HEK293 (cell line): ENCODE measurements at regions not wholly inside any gene's neighbourhood (a gene's known extent, or its start where the extent isn't known, plus 50 kb on each side); places are given as distances from the start of the nearest gene placed in this dataset.

Source experiments
- CTCF ChIA-PET: fragments of 350-600 bp; formaldehyde crosslinking; extraction: SDS; loops from one replicate; lab custom pipeline; 2021; ENCODE audit warnings: antibody characterized with exemption; lab: Yijun Ruan, JAX
- POLR2A ChIA-PET: fragments of 300-600 bp; formaldehyde crosslinking; extraction: SDS; loops from one replicate; lab custom pipeline; 2020; ENCODE audit warnings: antibody characterized with exemption, inconsistent platforms; lab: Yijun Ruan, JAX
- H3K27ac ChIP-seq: fragments of 200-500 bp; sonication (Bioruptor generic); 2 replicates; pipeline ENCODE4 v1.5.1; 2014; ENCODE audit warnings: low read depth, low read length, control low read depth, inconsistent platforms; ENCODE audit errors: extremely low read depth
- H3K36me3 ChIP-seq, 2 experiments: fragments of 200-500 bp in 1 of 2; sonication (Bioruptor generic) in 1 of 2; 1 replicate in 1 of 2; 2 replicates in 1 of 2; pipeline ENCODE4 v1.5.1; 2014 to 2017; ENCODE audit warnings: inconsistent platforms in 2 of 2, low read length in 2 of 2; ENCODE audit not compliant: control insufficient read depth in 2 of 2, insufficient read depth in 1 of 2
- H3K4me1 ChIP-seq: fragments of 200-500 bp; sonication (Bioruptor generic); 2 replicates; pipeline ENCODE4 v1.5.1; 2014; ENCODE audit warnings: mild to moderate bottlenecking, low read length, inconsistent platforms; ENCODE audit not compliant: control insufficient read depth, insufficient read depth
- H3K4me3 ChIP-seq: 2 replicates; pipeline ENCODE4 v1.5.1; 2011; ENCODE audit warnings: low read depth, mild to moderate bottlenecking, control low read depth, low read length, moderate library complexity
- H3K9me3 ChIP-seq: fragments of 200-500 bp; sonication (Bioruptor generic); 2 replicates; pipeline ENCODE4 v1.5.1; 2014; ENCODE audit warnings: low read depth, low read length, inconsistent platforms; ENCODE audit not compliant: control insufficient read depth, insufficient read depth
- BCL11B ChIP-seq: fragments of 450-650 bp; formaldehyde crosslinking; IDR thresholded peaks from 2 replicates; pipeline ENCODE4 v1.5.1; 2016; ENCODE audit warnings: low read depth, missing biosample characterization, missing genetic modification characterization
- IKZF3 ChIP-seq: fragments of 450-650 bp; IDR thresholded peaks from 2 replicates; pipeline ENCODE4 v1.5.0; 2018; ENCODE audit warnings: missing biosample characterization, mild to moderate bottlenecking, missing genetic modification characterization, moderate library complexity
- MZF1 ChIP-seq: fragments of 450-650 bp; formaldehyde crosslinking; IDR thresholded peaks from 2 replicates; pipeline ENCODE4 v1.5.1; 2017; ENCODE audit warnings: missing biosample characterization, missing genetic modification characterization, borderline replicate concordance
- SP2 ChIP-seq: fragments of 450-650 bp; formaldehyde crosslinking; IDR thresholded peaks from 2 replicates; pipeline ENCODE4 v1.5.1; 2016; ENCODE audit warnings: missing biosample characterization, missing genetic modification characterization
- SP7 ChIP-seq: fragments of 450-650 bp; formaldehyde crosslinking; IDR thresholded peaks from 2 replicates; pipeline ENCODE4 v1.5.1; 2016; ENCODE audit warnings: missing biosample characterization, missing genetic modification characterization
- WT1 ChIP-seq: fragments of 450-650 bp; formaldehyde crosslinking; IDR thresholded peaks from 2 replicates; pipeline ENCODE4 v1.5.1; 2016; ENCODE audit warnings: missing biosample characterization, missing genetic modification characterization
- ZBTB7A ChIP-seq: fragments of 450-650 bp; formaldehyde crosslinking; IDR thresholded peaks from 2 replicates; pipeline ENCODE4 v1.5.1; 2016; ENCODE audit warnings: low read depth, missing biosample characterization, missing genetic modification characterization
- ZBTB8A ChIP-seq: fragments of 450-650 bp; formaldehyde crosslinking; IDR thresholded peaks from 2 replicates; pipeline ENCODE4 v1.5.1; 2016; ENCODE audit warnings: missing biosample characterization, missing genetic modification characterization
- ZEB2 ChIP-seq: fragments of 450-650 bp; formaldehyde crosslinking; IDR thresholded peaks from 2 replicates; pipeline ENCODE4 v1.5.1; 2016; ENCODE audit warnings: missing biosample characterization, missing genetic modification characterization
- ZFP37 ChIP-seq: fragments of 450-650 bp; formaldehyde crosslinking; IDR thresholded peaks from 2 replicates; pipeline ENCODE4 v1.5.1; 2016; ENCODE audit warnings: missing biosample characterization, missing genetic modification characterization
- ZNF121 ChIP-seq: fragments of 450-650 bp; formaldehyde crosslinking; IDR thresholded peaks from 2 replicates; pipeline ENCODE4 v1.5.1; 2016; ENCODE audit warnings: missing biosample characterization, missing genetic modification characterization
- ZNF132 ChIP-seq: fragments of 450-650 bp; formaldehyde crosslinking; IDR thresholded peaks from 2 replicates; pipeline ENCODE4 v1.5.1; 2017; ENCODE audit warnings: missing biosample characterization, missing genetic modification characterization, borderline replicate concordance
- ZNF140 ChIP-seq: fragments of 450-650 bp; formaldehyde crosslinking; IDR thresholded peaks from 2 replicates; pipeline ENCODE4 v1.5.1; 2016; ENCODE audit warnings: missing biosample characterization, missing genetic modification characterization
- ZNF157 ChIP-seq: fragments of 450-650 bp; formaldehyde crosslinking; IDR thresholded peaks from 2 replicates; pipeline ENCODE4 v1.5.1; 2016; ENCODE audit warnings: missing biosample characterization, missing genetic modification characterization
- ZNF174 ChIP-seq: fragments of 450-650 bp; formaldehyde crosslinking; IDR thresholded peaks from 2 replicates; pipeline ENCODE4 v1.5.0; 2017; ENCODE audit warnings: missing biosample characterization, mild to moderate bottlenecking, missing genetic modification characterization
- ZNF211 ChIP-seq: fragments of 450-650 bp; formaldehyde crosslinking; IDR thresholded peaks from 2 replicates; pipeline ENCODE4 v1.5.1; 2016; ENCODE audit warnings: low read depth, missing biosample characterization, missing genetic modification characterization
- ZNF266 ChIP-seq: fragments of 450-650 bp; formaldehyde crosslinking; IDR thresholded peaks from 2 replicates; pipeline ENCODE4 v1.5.1; 2016; ENCODE audit warnings: missing biosample characterization, missing genetic modification characterization, low read depth
- ZNF311 ChIP-seq: fragments of 450-650 bp; formaldehyde crosslinking; IDR thresholded peaks from 2 replicates; pipeline ENCODE4 v1.5.1; 2017; ENCODE audit warnings: missing biosample characterization, missing genetic modification characterization, borderline replicate concordance
- ZNF335 ChIP-seq: fragments of 450-650 bp; formaldehyde crosslinking; conservative IDR thresholded peaks from 2 replicates; pipeline ENCODE4 v1.5.1; 2016; ENCODE audit warnings: missing biosample characterization, missing genetic modification characterization
- ZNF37A ChIP-seq: fragments of 450-650 bp; IDR thresholded peaks from 2 replicates; pipeline ENCODE4 v1.5.1; 2018; ENCODE audit warnings: missing biosample characterization, missing genetic modification characterization
- ZNF391 ChIP-seq: fragments of 450-650 bp; formaldehyde crosslinking; IDR thresholded peaks from 2 replicates; pipeline ENCODE4 v1.5.1; 2016; ENCODE audit warnings: low read depth, missing biosample characterization, missing genetic modification characterization, borderline replicate concordance
- ZNF518A ChIP-seq: fragments of 450-650 bp; formaldehyde crosslinking; conservative IDR thresholded peaks from 2 replicates; pipeline ENCODE4 v1.5.1; 2016; ENCODE audit warnings: low read depth, missing biosample characterization, missing genetic modification characterization
- ZNF596 ChIP-seq: fragments of 450-650 bp; IDR thresholded peaks from 2 replicates; pipeline ENCODE4 v1.5.0; 2018; ENCODE audit warnings: missing biosample characterization, mild to moderate bottlenecking, missing genetic modification characterization, moderate library complexity
- ZNF626 ChIP-seq: fragments of 450-650 bp; sonication (Bioruptor Pico); formaldehyde crosslinking; IDR thresholded peaks from 2 replicates; pipeline ENCODE4 v1.5.1; 2018; ENCODE audit warnings: missing biosample characterization, missing genetic modification characterization, inconsistent platforms
- ZNF639 ChIP-seq: fragments of 450-650 bp; formaldehyde crosslinking; IDR thresholded peaks from 2 replicates; pipeline ENCODE4 v1.5.1; 2016; ENCODE audit warnings: missing biosample characterization, missing genetic modification characterization
- ZNF645 ChIP-seq: fragments of 450-650 bp; formaldehyde crosslinking; IDR thresholded peaks from 2 replicates; pipeline ENCODE4; 2016; ENCODE audit warnings: missing biosample characterization, missing genetic modification characterization
- ZNF654 ChIP-seq: fragments of 450-650 bp; formaldehyde crosslinking; IDR thresholded peaks from 2 replicates; pipeline ENCODE4 v1.5.1; 2016; ENCODE audit warnings: low read depth, missing biosample characterization, missing genetic modification characterization
- ZNF660 ChIP-seq: fragments of 450-650 bp; IDR thresholded peaks from 2 replicates; pipeline ENCODE4 v1.5.1; 2018; ENCODE audit warnings: missing biosample characterization, mild to moderate bottlenecking, missing genetic modification characterization
- ZNF707 ChIP-seq: fragments of 450-650 bp; formaldehyde crosslinking; IDR thresholded peaks from 2 replicates; pipeline ENCODE4 v1.5.1; 2016; ENCODE audit warnings: missing biosample characterization, missing genetic modification characterization
- ZNF837 ChIP-seq: fragments of 450-650 bp; formaldehyde crosslinking; IDR thresholded peaks from 2 replicates; pipeline ENCODE4 v1.5.1; 2016; ENCODE audit warnings: missing biosample characterization, missing genetic modification characterization

GRCh38 chr4:171390626-171391025, 422.6 kb upstream of the GALNTL6 start:
- Histone ChIP-seq H3K27ac (no peak overlapping the region), H3K4me3 (no peak overlapping the region), H3K36me3 (no peaks in the 10 kb centered on the region), H3K9me3 (no peaks in the 10 kb centered on the region), H3K4me1 (no peaks in the 10 kb centered on the region)
- TF ChIP-seq ZNF596 (tag by site-specific recombination): no peak
- TF ChIP-seq BCL11B (tag by site-specific recombination): no peak
- TF ChIP-seq SP7 (tag by site-specific recombination): no peak
- no peak for TF ChIP-seq ZFP37 (tag by site-specific recombination)
- no peak for TF ChIP-seq ZNF639 (tag by site-specific recombination)
- TF ChIP-seq ZNF37A: no peak
- TF ChIP-seq MZF1 (tag by site-specific recombination): no peak
- no peak for TF ChIP-seq ZNF157 (tag by site-specific recombination)
- TF ChIP-seq ZNF174: no peak
- TF ChIP-seq ZNF311 (tag by site-specific recombination): no peak
- TF ChIP-seq ZNF391 (tag by site-specific recombination): no peak
- TF ChIP-seq ZNF660: no peak
- no peak for TF ChIP-seq SP2 (tag by site-specific recombination)
- TF ChIP-seq ZNF140: no peak
- TF ChIP-seq WT1: no peak
- no peak for TF ChIP-seq ZNF654 (tag by site-specific recombination)
- TF ChIP-seq ZBTB8A (tag by site-specific recombination): no peak
- ChIA-PET POLR2A (no interaction called here), CTCF (no interaction called here)

GRCh38 chr4:171378323-171378722, 434.9 kb upstream of the GALNTL6 start:
- no peak for TF ChIP-seq ZNF121 (tag by site-specific recombination)
- TF ChIP-seq ZNF266 (tag by site-specific recombination): no peak
- no peak for TF ChIP-seq ZBTB7A (tag by site-specific recombination)
- TF ChIP-seq ZNF132: no peak
- no peak for TF ChIP-seq ZNF211 (tag by site-specific recombination)
- TF ChIP-seq ZBTB8A (tag by site-specific recombination): no peak
- TF ChIP-seq IKZF3: no peak
- no peak for TF ChIP-seq ZNF837
- no peak overlapping the region for H3K4me3 ChIP-seq
- CTCF ChIA-PET: no interaction called here
- no peaks in the 10 kb centered on the region for H3K4me1 ChIP-seq
- no peaks in the 10 kb centered on the region for H3K36me3 ChIP-seq
- POLR2A ChIA-PET: no interaction called here
- H3K27ac ChIP-seq: no peak overlapping the region
- no peaks in the 10 kb centered on the region for H3K9me3 ChIP-seq

GRCh38 chr4:171376724-171377123, 436.5 kb upstream of the GALNTL6 start:
- Histone ChIP-seq H3K9me3 (no peaks in the 10 kb centered on the region), H3K4me3 (no peak overlapping the region), H3K36me3 (no peaks in the 10 kb centered on the region), H3K27ac (no peak overlapping the region), H3K4me1 (no peaks in the 10 kb centered on the region)
- ChIA-PET POLR2A (no interaction called here), CTCF (interaction anchor here (0.7 kb wide), 1 partner anchor 21 kb away, joined by 3 read pairs; no protein-coding TSS in a partner anchor)
- TF ChIP-seq ZEB2: no peak
- TF ChIP-seq ZNF707: no peak
- no peak for TF ChIP-seq ZNF518A (tag by site-specific recombination)
- TF ChIP-seq ZNF645 (tag by site-specific recombination): no peak
- no peak for TF ChIP-seq ZNF626 (tag by site-specific recombination)
- TF ChIP-seq ZNF335 (tag by site-specific recombination): no peak
